IMR-90 (cell line): ENCODE measurements at regions not wholly inside any gene's neighbourhood (a gene's known extent, or its start where the extent isn't known, plus 50 kb on each side); places are given as distances from the start of the nearest gene placed in this dataset.
"Not testable (repeated sequence)": the region's sequence is repeated elsewhere in the genome, so short reads cannot be mapped to it uniquely, and the experiment has no call there.

Experiments used
- ATAC-seq: fragments of 200-7000 bp; cut with Tn5 transposase; 2 replicates; pipeline ENCODE4 v1.9.1; 2020; ENCODE audit warnings: low read depth, mild to moderate bottlenecking, moderate library complexity
- BruUV-seq: library from RNA; stranded (reverse); fragments of 400-500 nt; replicated peaks from 2 replicates; lab custom pipeline; 2021; lab: Mats Ljungman, UMichigan
- CTCF ChIA-PET: fragments of 300-600 bp; formaldehyde crosslinking; extraction: SDS; loops from one replicate; lab custom pipeline; 2021; ENCODE audit warnings: antibody characterized with exemption; lab: Yijun Ruan, JAX
- POLR2A ChIA-PET: fragments of 300-600 bp; sonication (Branson Sonifier 250); formaldehyde crosslinking; loops from one replicate; lab custom pipeline; 2022; ENCODE audit warnings: antibody characterized with exemption; ENCODE audit not compliant: unreplicated experiment; lab: Charles Lee
- DNase-seq: peaks from one replicate; pipeline ENCODE4 v3.0.0; 2013
- H2AFZ ChIP-seq: replicated peaks from 2 replicates; pipeline ENCODE3; 2013; ENCODE audit warnings: low read length, mild to moderate bottlenecking; ENCODE audit not compliant: poor library complexity
- H2AK5ac ChIP-seq: 2 replicates; pipeline ENCODE4 v1.6.1; 2013; ENCODE audit warnings: low read depth, low read length, inconsistent platforms
- H2AK9ac ChIP-seq: replicated peaks from 2 replicates; pipeline ENCODE3; 2013; ENCODE audit warnings: mild to moderate bottlenecking, low read depth, low read length, moderate library complexity; ENCODE audit not compliant: poor library complexity
- H2BK120ac ChIP-seq: 2 replicates; pipeline ENCODE4 v1.6.1; 2013; ENCODE audit warnings: low read depth, low read length, inconsistent platforms
- H2BK15ac ChIP-seq: 3 replicates; pipeline ENCODE4 v1.6.1; 2013; ENCODE audit warnings: low read depth, low read length, inconsistent platforms
- H2BK20ac ChIP-seq: 2 replicates; pipeline ENCODE4 v1.6.1; 2013; ENCODE audit warnings: low read depth, mild to moderate bottlenecking, inconsistent platforms, low read length, moderate library complexity
- H2BK5ac ChIP-seq: 2 replicates; pipeline ENCODE4 v1.6.1; 2013; ENCODE audit warnings: mild to moderate bottlenecking, low read depth, low read length, inconsistent platforms; ENCODE audit not compliant: poor library complexity, severe bottlenecking
- H3K14ac ChIP-seq: replicated peaks from 2 replicates; pipeline ENCODE4 v1.6.1; 2013; ENCODE audit warnings: low read depth, low read length, inconsistent platforms
- H3K18ac ChIP-seq: 2 replicates; pipeline ENCODE4 v1.6.1; 2013; ENCODE audit warnings: low read depth, low read length, control low read depth
- H3K23ac ChIP-seq: 2 replicates; pipeline ENCODE4 v1.6.1; 2013; ENCODE audit warnings: low read depth, low read length, inconsistent platforms
- H3K27ac ChIP-seq: 2 replicates; pipeline ENCODE4 v1.5.1; 2013; ENCODE audit warnings: mild to moderate bottlenecking, control low read depth, low read length; ENCODE audit not compliant: insufficient read depth
- H3K27me3 ChIP-seq: 2 replicates; pipeline ENCODE4 v1.6.1; 2013; ENCODE audit warnings: low read length; ENCODE audit not compliant: control insufficient read depth, insufficient read depth
- H3K36me3 ChIP-seq: 2 replicates; pipeline ENCODE4 v1.6.1; 2013; ENCODE audit warnings: low read length, mixed read lengths; ENCODE audit not compliant: control insufficient read depth, insufficient read depth
- H3K4ac ChIP-seq: 2 replicates; pipeline ENCODE4 v1.6.1; 2013; ENCODE audit warnings: low read depth, low read length, inconsistent platforms
- H3K4me1 ChIP-seq: 2 replicates; pipeline ENCODE4 v1.6.1; 2013; ENCODE audit warnings: low read length, mixed read lengths; ENCODE audit not compliant: control insufficient read depth, insufficient read depth
- H3K4me2 ChIP-seq: 2 replicates; pipeline ENCODE4 v1.6.1; 2013; ENCODE audit warnings: low read depth, mild to moderate bottlenecking, control low read depth, low read length, moderate library complexity
- H3K4me3 ChIP-seq: 2 replicates; pipeline ENCODE4 v1.5.1; 2013; ENCODE audit warnings: low read depth, mild to moderate bottlenecking, control low read depth, low read length, moderate library complexity; ENCODE audit not compliant: insufficient read depth
- H3K56ac ChIP-seq: 2 replicates; pipeline ENCODE4 v1.6.1; 2013; ENCODE audit warnings: low read length, inconsistent platforms; ENCODE audit not compliant: insufficient read depth; ENCODE audit errors: extremely low read depth
- H3K79me1 ChIP-seq, 2 experiments: 2 replicates each; pipeline ENCODE4 v1.6.1; 2013; ENCODE audit warnings: low read length in 2 of 2, inconsistent platforms in 1 of 2, low read depth in 1 of 2
- H3K9ac ChIP-seq: 2 replicates; pipeline ENCODE4 v1.6.1; 2013; ENCODE audit warnings: low read depth, low read length, control low read depth
- H3K9me1 ChIP-seq: 2 replicates; pipeline ENCODE4 v1.6.1; 2013; ENCODE audit warnings: low read length, inconsistent platforms; ENCODE audit not compliant: insufficient read depth
- H3K9me3 ChIP-seq: 2 replicates; pipeline ENCODE4 v1.6.1; 2013; ENCODE audit warnings: low read length; ENCODE audit not compliant: control insufficient read depth, insufficient read depth
- H4K20me1 ChIP-seq: 2 replicates; pipeline ENCODE4 v1.6.1; 2013; ENCODE audit warnings: low read length, inconsistent platforms; ENCODE audit not compliant: insufficient read depth
- H4K5ac ChIP-seq: 2 replicates; pipeline ENCODE4 v1.6.1; 2013; ENCODE audit warnings: mild to moderate bottlenecking, low read depth, low read length, control low read depth
- H4K8ac ChIP-seq, 2 experiments: 2 replicates each; pipeline ENCODE4 v1.6.1; 2013; ENCODE audit warnings: low read depth in 2 of 2, low read length in 2 of 2, control low read depth in 1 of 2, inconsistent platforms in 1 of 2
- H4K91ac ChIP-seq: 2 replicates; pipeline ENCODE4 v1.6.1; 2013; ENCODE audit warnings: low read depth, low read length, inconsistent platforms; ENCODE audit not compliant: insufficient read depth
- WGBS, 2 experiments: methylation state at CpG; one replicate each; pipeline versions ENCODE4 v1.1.5 to v1.1.7; 2013; ENCODE audit warnings: missing lambda C conversion rate in 2 of 2; ENCODE audit not compliant: insufficient read length in 1 of 2; ENCODE audit errors: extremely low coverage in 2 of 2; 5-methylcytosine and 5-hydroxymethylcytosine counted together
- dilution Hi-C: fragments of 300-500 bp; cut with HindIII; formaldehyde crosslinking; loops from one replicate; pipeline ENCODE4 v1.14.3; 2018; ENCODE audit warnings: low sequenced_read_pairs; ENCODE audit not compliant: unreplicated experiment
- in situ Hi-C: fragments of 300-500 bp; cut with MboI; formaldehyde crosslinking; loops from 3 replicates; pipeline ENCODE4 v1.14.3; 2019; ENCODE audit warnings: low sequenced_read_pairs, inconsistent platforms, mixed read lengths
- intact Hi-C: fragments of 100-400 bp; cut with micrococcal nuclease; formaldehyde crosslinking; loops from 2 replicates; pipeline ENCODE4 v1.10.0; 2022

DNA sequence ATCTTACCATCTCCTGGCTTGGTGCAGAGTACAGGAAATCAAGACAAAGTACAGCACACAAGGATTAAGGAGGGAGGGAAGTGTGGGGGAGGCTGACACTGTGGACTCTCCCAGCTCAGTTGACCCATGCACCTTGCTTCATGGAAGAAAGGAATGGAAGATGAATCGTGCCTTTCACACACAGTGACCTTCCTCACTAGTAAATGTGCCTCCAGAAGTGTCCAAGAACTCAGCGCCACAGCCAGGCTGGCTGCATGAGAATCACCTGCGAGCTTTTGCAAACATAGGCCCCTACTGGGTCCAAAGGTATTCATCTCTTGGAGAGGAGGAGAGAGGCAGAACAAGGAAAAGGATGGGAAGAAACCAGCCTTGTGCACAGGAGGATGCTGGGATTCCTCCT is 65.5 kb downstream of the UNC93B1 start:
- in situ Hi-C loops, H3K4me3 ChIP-seq, H3K79me1 ChIP-seq, H2AK5ac ChIP-seq, dilution Hi-C loops, H4K20me1 ChIP-seq, H3K27me3 ChIP-seq, H3K4ac ChIP-seq, ATAC-seq, H4K8ac ChIP-seq, H3K18ac ChIP-seq, H3K14ac ChIP-seq, H3K36me3 ChIP-seq, H2AFZ ChIP-seq, H3K27ac ChIP-seq, CTCF ChIA-PET, H2BK15ac ChIP-seq, BruUV-seq, H3K23ac ChIP-seq, H2AK9ac ChIP-seq, H2BK5ac ChIP-seq, H3K9ac ChIP-seq, DNase-seq, H3K4me2 ChIP-seq, H3K4me1 ChIP-seq, POLR2A ChIA-PET, H2BK120ac ChIP-seq, H3K9me3 ChIP-seq, H4K91ac ChIP-seq, H3K56ac ChIP-seq, intact Hi-C loops, H4K5ac ChIP-seq, H3K9me1 ChIP-seq, H2BK20ac ChIP-seq: not testable (repeated sequence)
- no CpG with 5 or more reads among the region's 3 CpGs for WGBS, 2 experiments

DNA sequence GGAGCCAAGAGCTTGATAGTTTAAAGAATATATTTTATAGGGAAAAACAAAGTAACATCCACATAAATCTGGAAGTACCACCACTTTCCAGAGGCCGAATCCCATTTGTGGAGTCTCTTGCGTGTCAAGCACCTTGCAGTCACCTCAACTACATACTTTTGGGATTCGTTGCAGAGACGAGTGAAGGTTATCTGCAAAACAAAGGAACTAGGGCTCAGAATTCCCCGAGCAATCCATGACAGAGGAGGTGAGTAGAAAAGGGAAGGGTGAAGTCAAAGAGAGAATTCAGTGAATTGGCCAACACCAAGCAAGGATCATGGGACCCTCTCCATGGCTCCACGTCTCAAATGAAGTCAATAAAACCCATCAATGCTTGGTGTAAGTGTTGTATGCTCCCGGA is 80.3 kb downstream of the UNC93B1 start:
- H3K4ac ChIP-seq, H3K9ac ChIP-seq, H3K9me1 ChIP-seq, H3K4me2 ChIP-seq, H3K14ac ChIP-seq, intact Hi-C loops, H3K79me1 ChIP-seq, DNase-seq, H2BK120ac ChIP-seq, BruUV-seq, H2BK5ac ChIP-seq, H3K23ac ChIP-seq, H2BK20ac ChIP-seq, POLR2A ChIA-PET, dilution Hi-C loops, H2BK15ac ChIP-seq, H2AFZ ChIP-seq, H3K4me3 ChIP-seq, H3K27me3 ChIP-seq, in situ Hi-C loops, H2AK9ac ChIP-seq, H4K8ac ChIP-seq, H4K5ac ChIP-seq, H4K20me1 ChIP-seq, H3K27ac ChIP-seq, H3K36me3 ChIP-seq, CTCF ChIA-PET, ATAC-seq, H3K9me3 ChIP-seq, H3K56ac ChIP-seq, H4K91ac ChIP-seq, H3K18ac ChIP-seq, H3K4me1 ChIP-seq, H2AK5ac ChIP-seq: not testable (repeated sequence)
- no CpG with 5 or more reads among the region's 7 CpGs for WGBS, 2 experiments
